Activated naive CD4-positive, alpha-beta T cell treated with anti-CD3 and anti-CD28 coated beads, Interleukin-2, amount 10 ng/mL, durations not matched to agents 7 days and 5 days (primary cell): ENCODE measurements at regions not wholly inside any gene's neighbourhood (a gene's known extent, or its start where the extent isn't known, plus 50 kb on each side); places are given as distances from the start of the nearest gene placed in this dataset.

Experiments used
- CTCF ChIA-PET: fragments of 350-600 bp; sonication (Branson Sonifier 250); formaldehyde crosslinking; loops from one replicate; lab custom pipeline; 2021; ENCODE audit warnings: antibody characterized with exemption; lab: Charles Lee
- DNase-seq: peaks from one replicate; pipeline ENCODE4 v3.0.0-alpha.2; 2020
- H3K27ac Mint-ChIP-seq: one replicate; pipeline ENCODE4 v1.8.0; 2021; ENCODE audit warnings: mild to moderate bottlenecking, moderate library complexity, mixed read lengths
- H3K27me3 Mint-ChIP-seq: one replicate; pipeline ENCODE4 v1.8.0; 2021; ENCODE audit warnings: mild to moderate bottlenecking, mixed read lengths
- H3K36me3 Mint-ChIP-seq: one replicate; pipeline ENCODE4 v1.8.0; 2021; ENCODE audit warnings: mixed read lengths
- H3K4me1 Mint-ChIP-seq: one replicate; pipeline ENCODE4 v1.8.0; 2021; ENCODE audit warnings: mixed read lengths
- H3K4me3 Mint-ChIP-seq: one replicate; pipeline ENCODE4 v1.8.0; 2021; ENCODE audit warnings: mild to moderate bottlenecking, moderate library complexity, mixed read lengths
- H3K9me3 Mint-ChIP-seq: one replicate; pipeline ENCODE4 v1.8.0; 2021; ENCODE audit warnings: mixed read lengths

GRCh38 chr7:131261476-131261994, 66.1 kb upstream of the MKLN1 start:
- H3K27me3 Mint-ChIP-seq: peaks cover 15% of the 10 kb centered on the region
- H3K4me3 Mint-ChIP-seq: no peak overlapping the region
- H3K36me3 Mint-ChIP-seq: no peaks in the 10 kb centered on the region
- no peak for DNase-seq
- no peaks in the 10 kb centered on the region for H3K9me3 Mint-ChIP-seq
- no peak overlapping the region for H3K27ac Mint-ChIP-seq
- CTCF ChIA-PET: no interaction called here
- no peaks in the 10 kb centered on the region for H3K4me1 Mint-ChIP-seq

GRCh38 chr7:131265227-131265626, 62.4 kb upstream of the MKLN1 start:
- no peaks in the 10 kb centered on the region for H3K4me1 Mint-ChIP-seq
- no peak overlapping the region for H3K27ac Mint-ChIP-seq
- H3K4me3 Mint-ChIP-seq: no peak overlapping the region
- CTCF ChIA-PET: no interaction called here
- H3K36me3 Mint-ChIP-seq: no peaks in the 10 kb centered on the region
- no peaks in the 10 kb centered on the region for H3K9me3 Mint-ChIP-seq
- H3K27me3 Mint-ChIP-seq: peaks cover 10% of the 10 kb centered on the region
- no peak for DNase-seq

DNA sequence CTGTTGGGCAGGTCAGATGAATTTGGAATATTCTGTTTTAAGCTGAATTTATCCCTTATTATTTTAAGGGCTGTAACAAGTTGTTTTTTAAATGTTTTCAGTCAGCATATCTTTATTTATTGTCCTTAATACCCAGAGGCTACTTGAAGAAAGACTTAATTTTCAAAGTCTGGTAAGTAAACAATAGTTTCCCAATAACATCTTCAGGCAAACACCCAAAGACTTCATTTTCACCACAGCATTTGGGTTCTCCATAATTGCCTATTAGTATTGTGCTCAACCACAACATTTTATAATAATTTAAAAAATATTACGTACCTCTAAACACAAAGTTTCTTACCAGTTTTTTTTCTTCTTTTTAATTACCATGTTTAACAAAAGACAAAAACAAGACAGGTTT, 60.0 kb upstream of the MKLN1 start:
- Mint-ChIP-seq H3K36me3 (no peaks in the 10 kb centered on the region), H3K9me3 (no peaks in the 10 kb centered on the region), H3K27me3 (peaks cover 9% of the 10 kb centered on the region), H3K4me1 (no peaks in the 10 kb centered on the region), H3K4me3 (no peak overlapping the region), H3K27ac (no peak overlapping the region)
- no peak for DNase-seq
- CTCF ChIA-PET: no interaction called here

GRCh38 chr7:131268906-131269305, 58.8 kb upstream of the MKLN1 start:
- CTCF ChIA-PET: no interaction called here
- Mint-ChIP-seq H3K36me3 (no peaks in the 10 kb centered on the region), H3K4me1 (no peaks in the 10 kb centered on the region), H3K4me3 (no peak overlapping the region), H3K9me3 (no peaks in the 10 kb centered on the region), H3K27me3 (peaks cover 9% of the 10 kb centered on the region), H3K27ac (no peak overlapping the region)
- DNase-seq: no peak

- no peak for DNase-seq
- Mint-ChIP-seq H3K4me3 (no peak overlapping the region), H3K4me1 (no peaks in the 10 kb centered on the region), H3K9me3 (no peaks in the 10 kb centered on the region), H3K27me3 (peaks cover 4% of the 10 kb centered on the region), H3K27ac (no peak overlapping the region), H3K36me3 (no peaks in the 10 kb centered on the region)
- CTCF ChIA-PET: no interaction called here
These were observed 55.6 kb upstream of the MKLN1 start for GRCh38 chr7:131272086-131272485.

- no peaks in the 10 kb centered on the region for H3K9me3 Mint-ChIP-seq
- CTCF ChIA-PET: no interaction called here
- H3K4me1 Mint-ChIP-seq: no peaks in the 10 kb centered on the region
- no peak overlapping the region for H3K27ac Mint-ChIP-seq
- no peaks in the 10 kb centered on the region for H3K27me3 Mint-ChIP-seq
- no peaks in the 10 kb centered on the region for H3K36me3 Mint-ChIP-seq
- H3K4me3 Mint-ChIP-seq: no peak overlapping the region
- no peak for DNase-seq
These were observed 52.7 kb upstream of the MKLN1 start for GRCh38 chr7:131274986-131275385.

DNA sequence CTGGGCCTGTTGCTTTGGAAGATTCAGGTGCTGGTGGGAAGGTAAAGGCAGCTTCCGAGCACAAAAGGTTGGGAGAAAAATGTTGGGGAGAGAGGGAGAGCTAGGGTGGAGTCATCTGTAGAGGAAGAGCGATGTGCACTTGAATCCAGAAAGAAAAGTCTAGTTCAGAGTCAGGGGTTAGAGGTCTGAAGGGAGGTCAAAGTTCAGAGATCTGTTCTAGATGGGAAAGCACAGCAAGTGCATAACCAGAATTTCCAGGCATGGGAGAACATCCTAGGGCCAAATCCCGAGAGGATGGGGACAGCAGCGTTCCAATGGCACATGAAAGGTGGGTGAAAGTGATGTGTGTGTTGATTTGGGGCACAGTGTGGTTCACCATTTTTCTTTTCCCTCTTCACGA, 51.5 kb upstream of the MKLN1 start:
- Mint-ChIP-seq H3K4me1 (no peaks in the 10 kb centered on the region), H3K4me3 (no peak overlapping the region), H3K27ac (no peak overlapping the region), H3K9me3 (no peaks in the 10 kb centered on the region), H3K36me3 (no peaks in the 10 kb centered on the region), H3K27me3 (no peaks in the 10 kb centered on the region)
- DNase-seq: no peak
- CTCF ChIA-PET: no interaction called here

DNA sequence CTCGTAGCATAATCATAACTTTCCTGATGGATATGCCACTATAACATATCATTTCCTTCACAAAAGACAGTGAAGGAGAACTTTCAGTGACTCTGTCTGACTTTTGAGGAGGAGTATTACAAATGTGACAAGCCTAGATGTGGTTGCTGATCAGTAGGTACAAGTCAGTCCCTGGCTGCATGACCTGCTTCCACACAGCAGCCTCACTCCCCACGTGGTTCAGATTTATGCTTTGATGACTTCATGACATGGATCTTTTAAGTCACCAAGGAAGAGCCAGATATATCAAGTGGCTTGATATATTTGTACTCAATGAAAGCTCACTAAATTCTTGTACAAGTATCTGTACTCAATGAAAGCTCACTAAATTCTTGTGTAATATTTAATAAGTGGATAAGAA, 50.9 kb upstream of the MKLN1 start:
- Mint-ChIP-seq H3K36me3 (no peaks in the 10 kb centered on the region), H3K27me3 (no peaks in the 10 kb centered on the region), H3K27ac (no peak overlapping the region), H3K4me3 (no peak overlapping the region), H3K9me3 (no peaks in the 10 kb centered on the region), H3K4me1 (no peaks in the 10 kb centered on the region)
- CTCF ChIA-PET: no interaction called here
- no peak for DNase-seq
